Astrocyte (in vitro differentiated cells and primary cell): ENCODE measurements at regions not wholly inside any gene's neighbourhood (a gene's known extent, or its start where the extent isn't known, plus 50 kb on each side); places are given as distances from the start of the nearest gene placed in this dataset.

Experiments
- DNase-seq: peaks from one replicate; pipeline ENCODE4 v3.0.0-alpha.2; 2010; ENCODE audit warnings: low read depth
- FAIRE-seq: peaks from 2 replicates; lab custom pipeline; 2011; peaks lifted over from hg19 to GRCh38; lab: Jason Lieb, UNC
- H2AFZ ChIP-seq: 2 replicates; pipeline ENCODE4 v1.6.0; 2012; ENCODE audit warnings: low read depth, low read length, inconsistent platforms
- H3K27ac ChIP-seq: 2 replicates; pipeline ENCODE4 v1.5.1; 2011; ENCODE audit warnings: low read depth, low read length, inconsistent platforms
- H3K27me3 ChIP-seq: 2 replicates; pipeline ENCODE4 v1.6.0; 2011; ENCODE audit warnings: low read length, inconsistent platforms; ENCODE audit not compliant: insufficient read depth
- H3K36me3 ChIP-seq: 2 replicates; pipeline ENCODE4 v1.5.1; 2011; ENCODE audit warnings: low read length, inconsistent platforms; ENCODE audit not compliant: insufficient read depth
- H3K4me1 ChIP-seq: 2 replicates; pipeline ENCODE4 v1.5.1; 2011; ENCODE audit warnings: low read length, inconsistent platforms; ENCODE audit not compliant: insufficient read depth
- H3K4me2 ChIP-seq: 2 replicates; pipeline ENCODE4 v1.6.0; 2012; ENCODE audit warnings: low read length, inconsistent platforms
- H3K4me3 ChIP-seq: 2 replicates; pipeline ENCODE4 v1.5.1; 2011; ENCODE audit warnings: low read depth, mild to moderate bottlenecking, low read length, inconsistent platforms; ENCODE audit not compliant: insufficient read depth
- H3K79me2 ChIP-seq: 2 replicates; pipeline ENCODE4 v1.6.0; 2012; ENCODE audit warnings: mild to moderate bottlenecking, low read length, inconsistent platforms; ENCODE audit not compliant: insufficient read depth
- H3K9ac ChIP-seq: 2 replicates; pipeline ENCODE4 v1.6.0; 2012; ENCODE audit warnings: mild to moderate bottlenecking, low read length, inconsistent platforms
- H3K9me3 ChIP-seq: 2 replicates; pipeline ENCODE4 v1.5.1; 2012; ENCODE audit warnings: low read depth, mild to moderate bottlenecking, low read length, inconsistent platforms; ENCODE audit not compliant: insufficient read depth
- H4K20me1 ChIP-seq: 2 replicates; pipeline ENCODE4 v1.6.0; 2012; ENCODE audit warnings: low read length, inconsistent platforms; ENCODE audit not compliant: insufficient read depth
- H3K27ac Mint-ChIP-seq: one replicate; pipeline ENCODE4 v1.8.0; 2021; ENCODE audit warnings: mild to moderate bottlenecking, mixed read lengths; ENCODE audit not compliant: unreplicated experiment
- H3K27me3 Mint-ChIP-seq: one replicate; pipeline ENCODE4 v1.8.0; 2021; ENCODE audit warnings: low read depth, mixed read lengths; ENCODE audit not compliant: unreplicated experiment
- H3K36me3 Mint-ChIP-seq: one replicate; pipeline ENCODE4 v1.8.0; 2021; ENCODE audit warnings: low read depth, mixed read lengths; ENCODE audit not compliant: unreplicated experiment
- H3K4me1 Mint-ChIP-seq: one replicate; pipeline ENCODE4 v1.8.0; 2021; ENCODE audit warnings: low read depth, mixed read lengths; ENCODE audit not compliant: unreplicated experiment
- H3K4me3 Mint-ChIP-seq: one replicate; pipeline ENCODE4 v1.8.0; 2021; ENCODE audit warnings: mild to moderate bottlenecking, moderate library complexity, mixed read lengths; ENCODE audit not compliant: unreplicated experiment
- H3K9me3 Mint-ChIP-seq: one replicate; pipeline ENCODE4 v1.8.0; 2021; ENCODE audit warnings: mild to moderate bottlenecking, mixed read lengths; ENCODE audit not compliant: unreplicated experiment
- CTCF ChIP-seq: IDR thresholded peaks from 2 replicates; pipeline ENCODE4 v1.5.1; 2011; ENCODE audit warnings: low read depth, mild to moderate bottlenecking, inconsistent platforms, low read length, moderate library complexity; ENCODE audit not compliant: insufficient read depth
- EZH2 ChIP-seq: IDR thresholded peaks from 2 replicates; pipeline ENCODE4 v1.6.1; 2012; ENCODE audit warnings: mild to moderate bottlenecking, low read length, inconsistent platforms; ENCODE audit not compliant: insufficient read depth

- Histone ChIP-seq H3K79me2 (no peaks in the 10 kb centered on the region), H3K36me3 (no peaks in the 10 kb centered on the region), H3K9ac (no peak overlapping the region), H3K4me2 (no peak overlapping the region), H3K9me3 (no peaks in the 10 kb centered on the region), H3K4me1 (no peaks in the 10 kb centered on the region), H3K27me3 (no peaks in the 10 kb centered on the region), H4K20me1 (no peaks in the 10 kb centered on the region), H3K4me3 (no peak overlapping the region), H3K27ac (no peak overlapping the region), H2AFZ (no peak overlapping the region)
- H3K36me3 Mint-ChIP-seq: no peaks in the 10 kb centered on the region
- H3K4me3 Mint-ChIP-seq: no peak overlapping the region
- no peak overlapping the region for H3K27ac Mint-ChIP-seq
- no peak for FAIRE-seq
- no peaks in the 10 kb centered on the region for H3K4me1 Mint-ChIP-seq
- no peak for DNase-seq
- peaks cover 4% of the 10 kb centered on the region for H3K9me3 Mint-ChIP-seq
- TF ChIP-seq CTCF (no peak), EZH2 (no peak)
- no peaks in the 10 kb centered on the region for H3K27me3 Mint-ChIP-seq
Measured at GRCh38 chr18:71666481-71666880, 877.7 kb downstream of the CBLN2 start.

GRCh38 chr18:71665131-71665530, 879.0 kb downstream of the CBLN2 start:
- FAIRE-seq (no peak), DNase-seq (peak; percentile 67)
- Histone ChIP-seq H3K4me1 (no peaks in the 10 kb centered on the region), H3K9me3 (no peaks in the 10 kb centered on the region), H2AFZ (no peak overlapping the region), H3K9ac (no peak overlapping the region), H3K27me3 (no peaks in the 10 kb centered on the region), H3K79me2 (no peaks in the 10 kb centered on the region), H3K27ac (no peak overlapping the region), H3K36me3 (no peaks in the 10 kb centered on the region), H3K4me2 (no peak overlapping the region), H3K4me3 (no peak overlapping the region), H4K20me1 (no peaks in the 10 kb centered on the region)
- Mint-ChIP-seq H3K27me3 (no peaks in the 10 kb centered on the region), H3K4me3 (no peak overlapping the region), H3K9me3 (peaks cover 4% of the 10 kb centered on the region), H3K27ac (no peak overlapping the region), H3K36me3 (no peaks in the 10 kb centered on the region), H3K4me1 (no peaks in the 10 kb centered on the region)
- TF ChIP-seq EZH2 (no peak), CTCF (no peak)

- no peak overlapping the region for H3K4me2 ChIP-seq
- DNase-seq: no peak
- no peaks in the 10 kb centered on the region for H3K9me3 ChIP-seq
- H4K20me1 ChIP-seq: no peaks in the 10 kb centered on the region
- H3K9ac ChIP-seq: no peak overlapping the region
- TF ChIP-seq EZH2: no peak
- no peak for TF ChIP-seq CTCF
- no peak overlapping the region for H3K4me3 ChIP-seq
- no peaks in the 10 kb centered on the region for H3K4me1 Mint-ChIP-seq
- no peak overlapping the region for H3K4me3 Mint-ChIP-seq
- no peaks in the 10 kb centered on the region for H3K27me3 ChIP-seq
- no peak for FAIRE-seq
- H3K27ac Mint-ChIP-seq: no peak overlapping the region
- no peak overlapping the region for H2AFZ ChIP-seq
- H3K36me3 Mint-ChIP-seq: no peaks in the 10 kb centered on the region
- H3K4me1 ChIP-seq: no peaks in the 10 kb centered on the region
- peaks cover 1% of the 10 kb centered on the region for H3K9me3 Mint-ChIP-seq
- no peaks in the 10 kb centered on the region for H3K36me3 ChIP-seq
- H3K27ac ChIP-seq: no peak overlapping the region
- no peaks in the 10 kb centered on the region for H3K79me2 ChIP-seq
- no peaks in the 10 kb centered on the region for H3K27me3 Mint-ChIP-seq
Measured at GRCh38 chr18:71643822-71644221, 900.3 kb downstream of the CBLN2 start.
